ENCODE measurements at regions not wholly inside any gene's neighbourhood (a gene's known extent, or its start where the extent isn't known, plus 50 kb on each side); places are given as distances from the start of the nearest gene placed in this dataset.
"Not testable (repeated sequence)": the region's sequence is repeated elsewhere in the genome, so short reads cannot be mapped to it uniquely, and the experiment has no call there.

- not testable (repeated sequence) for DNase-seq
Observed at GRCh38 chr7:65572581-65572980, 198.9 kb downstream of the ZNF92 start.

GRCh38 chr7:65576370-65576769, 202.7 kb downstream of the ZNF92 start:
- not testable (repeated sequence) for DNase-seq

DNA sequence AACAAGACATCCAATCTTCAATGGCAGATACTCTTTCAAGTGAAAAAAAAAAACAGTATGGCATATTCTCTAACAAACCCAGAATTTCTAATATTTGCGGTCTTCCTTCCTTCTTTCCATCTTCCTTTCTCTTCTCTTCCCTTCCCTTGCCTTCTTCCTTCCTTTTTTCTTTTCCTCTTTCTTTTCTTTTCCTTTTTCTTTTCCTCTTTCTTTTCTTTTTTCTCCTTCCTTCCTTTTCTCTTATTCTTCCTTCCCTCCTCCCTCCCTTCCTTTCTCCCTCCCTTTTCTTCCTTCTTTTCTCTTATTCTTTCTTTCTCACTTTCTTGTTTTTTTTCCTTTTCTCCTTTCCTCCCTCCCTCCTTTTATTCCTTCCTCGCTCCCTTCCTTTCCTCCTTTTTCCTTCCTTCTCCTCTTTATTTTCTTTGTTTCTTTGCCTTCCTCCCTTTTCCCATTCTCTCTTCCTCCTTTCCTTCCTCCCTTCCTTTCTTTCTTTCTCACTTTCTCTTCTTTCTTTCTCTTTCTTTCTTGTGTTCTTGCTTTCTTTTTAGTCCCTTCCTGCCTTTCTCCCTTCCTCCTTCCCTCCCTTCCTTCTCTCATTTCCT, 209.0 kb downstream of the ZNF92 start:
- DNase-seq, result not testable (repeated sequence)

DNA sequence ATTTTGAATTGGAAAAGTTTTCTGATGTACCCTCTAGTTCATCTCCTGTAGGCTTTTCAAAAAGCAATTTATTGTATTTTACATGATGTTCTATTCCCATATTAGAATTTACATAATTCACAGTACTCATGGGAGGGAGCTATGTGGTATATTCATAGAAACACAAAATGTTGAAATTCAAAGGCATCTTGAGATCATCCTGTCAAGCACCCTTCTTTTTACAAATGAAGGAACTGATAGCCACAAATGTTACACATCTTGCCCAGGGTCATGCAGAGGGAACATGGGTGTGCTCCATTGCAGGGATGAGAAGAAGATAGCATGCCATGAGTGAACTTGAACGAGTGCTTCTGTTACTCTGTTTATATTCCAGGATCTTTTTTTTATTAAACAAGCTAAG, 228.8 kb downstream of the ZNF92 start:
- DNase-seq, result not testable (repeated sequence)

DNA sequence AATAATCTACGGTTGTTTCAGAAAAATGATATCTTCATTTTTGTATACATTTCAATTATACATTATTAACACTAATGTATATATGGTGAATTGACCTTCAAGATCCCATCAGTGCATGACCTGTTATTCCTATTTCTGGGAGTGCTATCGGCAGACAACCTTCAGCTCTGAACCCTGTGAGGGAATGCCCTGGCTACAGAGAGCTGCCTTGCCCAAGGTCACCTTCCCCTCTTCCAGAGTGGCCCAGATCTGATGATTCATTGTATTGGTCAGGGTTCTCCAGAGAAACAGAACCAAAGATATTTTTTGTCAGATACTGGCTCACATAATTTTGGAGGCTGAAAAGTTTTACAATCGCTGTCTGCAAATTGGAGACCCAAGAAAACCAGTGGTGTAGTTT, 235.5 kb downstream of the ZNF92 start:
- TF ChIP-seq GATA1 (IDR thresholded peaks at IDR 0.05; ENCODE audit: low read depth, low read length), result no peak
- TF ChIP-seq POLR2A (IDR thresholded peaks at IDR 0.05; ENCODE audit: low read length), result no peak
- DNase-seq, result no peak

DNA sequence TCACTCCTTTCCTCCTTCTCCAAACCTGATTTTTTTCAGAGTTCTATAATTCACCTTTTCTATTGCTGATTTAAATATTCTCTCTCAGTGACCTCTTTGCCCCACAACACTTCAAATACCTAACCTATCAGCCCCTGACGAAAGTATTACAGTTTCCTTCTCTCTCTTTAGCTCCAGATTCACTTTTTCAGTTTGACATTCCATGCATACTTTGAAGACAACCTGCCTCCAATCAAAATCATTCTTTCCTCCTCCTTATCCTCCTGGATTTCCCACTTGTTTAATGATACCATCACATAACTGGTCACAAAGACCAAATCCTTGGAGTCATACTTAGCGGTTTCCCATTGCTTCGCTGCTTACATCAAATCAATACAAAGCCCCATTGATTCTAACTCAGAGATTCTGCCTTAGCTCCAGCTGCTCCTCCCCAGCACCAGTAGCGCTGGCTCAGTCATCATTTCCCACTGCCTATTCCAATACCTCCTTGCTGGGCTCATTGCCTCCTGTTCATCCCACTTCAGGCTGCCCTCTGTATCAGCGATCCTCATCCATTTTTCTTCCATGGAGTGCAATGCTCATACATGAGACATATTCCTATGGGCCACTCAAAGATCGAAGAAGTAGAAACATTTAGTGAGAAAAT, 240.1 kb downstream of the ZNF92 start:
- not testable (repeated sequence) for DNase-seq

DNA sequence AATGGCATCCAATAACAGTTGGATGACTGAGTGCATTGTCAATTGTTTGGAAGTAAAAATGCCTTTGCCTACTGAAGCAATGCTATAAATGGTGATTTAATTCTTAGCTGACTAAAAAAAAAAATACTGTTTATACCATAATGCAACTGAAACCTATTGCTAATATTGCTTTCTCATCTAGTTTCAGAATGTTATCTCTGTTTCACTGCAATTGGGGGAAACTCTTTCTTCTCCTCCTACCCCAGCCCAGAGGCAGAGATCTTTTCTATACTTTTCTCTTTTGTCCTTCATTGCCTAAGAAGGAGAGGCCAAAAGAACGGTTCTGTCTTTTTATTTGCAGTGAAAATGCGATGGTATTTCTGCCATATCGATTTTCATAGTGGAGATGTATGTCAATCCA, 242.5 kb downstream of the ZNF92 start:
- DNase-seq, result not testable (repeated sequence)

GRCh38 chr7:65620216-65620615, 246.6 kb downstream of the ZNF92 start:
- not testable (repeated sequence) for DNase-seq

DNA sequence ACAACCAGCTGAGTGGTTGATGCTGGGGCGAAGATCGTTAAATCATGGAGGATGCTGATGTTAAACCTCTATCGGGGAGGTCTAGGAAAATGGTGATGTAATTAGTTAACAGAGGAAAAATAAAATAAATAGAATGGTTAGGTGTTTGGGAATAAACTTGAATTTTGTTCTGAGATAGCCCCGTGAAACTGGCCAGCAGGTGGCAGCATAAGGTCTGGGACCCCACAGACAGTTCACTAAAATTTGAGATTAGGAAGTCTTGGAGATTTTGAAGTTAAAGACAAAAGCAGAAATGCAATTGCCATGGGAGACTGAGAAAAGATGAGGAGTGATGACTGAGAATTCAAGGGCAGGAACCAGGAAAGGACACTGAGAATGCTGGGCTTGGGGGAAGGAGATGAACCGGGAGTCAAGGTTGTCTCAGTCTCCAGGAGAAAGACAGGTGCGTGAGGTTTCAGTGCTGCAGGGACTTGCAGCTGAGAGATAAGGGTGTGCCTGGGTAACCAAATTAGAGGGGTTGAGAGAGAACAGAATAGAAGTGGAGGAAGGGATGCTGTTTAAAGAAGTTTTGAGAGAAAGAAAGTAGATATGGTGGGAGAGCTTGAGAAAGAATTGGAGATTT, 248.0 kb downstream of the ZNF92 start:
- DNase-seq, result peak; percentile 13 to 55

- not testable (repeated sequence) for DNase-seq
Observed at GRCh38 chr7:65631236-65631635, 241.6 kb upstream of the VKORC1L1 start.

GRCh38 chr7:65633587-65634404, 239.1 kb upstream of the VKORC1L1 start:
- not testable (repeated sequence) for DNase-seq

- DNase-seq, result not testable (repeated sequence)
Observed at GRCh38 chr7:65638918-65639317, 234.0 kb upstream of the VKORC1L1 start.

GRCh38 chr7:65639717-65640116, 233.2 kb upstream of the VKORC1L1 start:
- not testable (repeated sequence) for DNase-seq

- not testable (repeated sequence) for DNase-seq
Observed at GRCh38 chr7:65643498-65643897, 229.4 kb upstream of the VKORC1L1 start.

- DNase-seq, result not testable (repeated sequence)
Observed at GRCh38 chr7:65647153-65647964, 225.5 kb upstream of the VKORC1L1 start.

GRCh38 chr7:65651174-65651573, 221.7 kb upstream of the VKORC1L1 start:
- DNase-seq, result not testable (repeated sequence)

GRCh38 chr7:65651826-65652592, 220.9 kb upstream of the VKORC1L1 start:
- not testable (repeated sequence) for DNase-seq

- not testable (repeated sequence) for DNase-seq
Observed at GRCh38 chr7:65652669-65653068, 220.2 kb upstream of the VKORC1L1 start.

DNA sequence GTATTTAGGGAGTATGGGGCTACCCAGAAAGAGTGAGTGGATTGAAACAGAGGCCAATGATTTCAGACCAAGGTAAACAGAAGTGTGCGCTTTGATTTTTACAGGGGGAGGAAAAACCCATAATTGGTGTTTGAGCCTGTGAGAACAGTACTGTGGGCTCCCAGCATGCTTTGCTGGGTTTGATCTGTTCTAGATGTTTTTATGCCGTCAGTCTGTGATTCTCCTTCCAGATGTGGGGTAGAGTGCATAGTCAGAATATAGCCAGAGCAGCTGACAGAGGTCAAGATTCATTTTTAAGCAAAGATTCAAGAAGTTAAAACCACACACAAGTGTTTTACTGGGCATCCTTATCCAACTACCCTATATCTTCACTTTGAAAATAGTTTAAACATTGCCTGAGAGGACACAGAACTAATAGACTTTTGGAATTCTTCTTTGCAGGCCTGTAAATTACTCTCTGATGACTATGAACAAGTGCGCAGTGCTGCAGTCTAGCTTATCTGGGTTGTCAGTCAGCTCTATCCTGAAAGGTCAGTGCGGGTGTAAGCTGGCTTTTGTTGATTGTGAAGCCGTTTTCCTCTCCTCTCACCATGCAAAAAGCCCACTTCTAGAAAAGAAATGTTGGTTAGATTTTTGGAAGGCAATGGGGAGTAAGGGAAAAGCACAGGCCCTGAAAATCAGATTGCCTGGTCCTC, 216.2 kb upstream of the VKORC1L1 start:
- not testable (repeated sequence) for DNase-seq

DNA sequence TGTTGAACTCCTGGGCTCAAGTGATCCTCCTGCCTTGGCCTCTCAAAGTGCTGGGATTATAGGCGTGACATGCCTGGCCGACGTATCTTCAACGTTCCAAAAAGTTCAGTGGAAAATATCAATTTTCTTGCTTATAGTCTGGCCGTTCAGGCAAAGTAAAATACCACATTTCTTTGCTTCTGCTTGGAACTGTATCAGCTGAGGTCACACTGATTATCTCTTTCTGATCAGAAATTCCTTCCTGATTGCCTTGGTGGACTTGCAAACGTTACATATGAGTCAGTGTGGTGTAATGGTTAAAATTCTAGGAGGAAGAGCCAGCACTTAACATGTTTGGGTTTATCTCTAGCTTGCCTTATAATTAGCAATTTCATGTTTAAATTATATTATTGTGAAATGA, 189.5 kb upstream of the VKORC1L1 start:
- not testable (repeated sequence) for DNase-seq
